Progenitor cell of endocrine pancreas (in vitro differentiated cells): ENCODE measurements at regions not wholly inside any gene's neighbourhood (a gene's known extent, or its start where the extent isn't known, plus 50 kb on each side); places are given as distances from the start of the nearest gene placed in this dataset.

Source experiments
- DNase-seq: peaks from one replicate; pipeline ENCODE4 v3.0.0; 2021; ENCODE audit warnings: low spot score; ENCODE audit not compliant: unreplicated experiment
- H3K27ac Mint-ChIP-seq: 2 replicates; pipeline ENCODE4 v1.8.0; 2021; ENCODE audit warnings: mild to moderate bottlenecking, moderate library complexity, mixed read lengths
- H3K27me3 Mint-ChIP-seq: 2 replicates; pipeline ENCODE4 v1.8.0; 2021; ENCODE audit warnings: mixed read lengths
- H3K36me3 Mint-ChIP-seq: 2 replicates; pipeline ENCODE4 v1.8.0; 2022; ENCODE audit warnings: mixed read lengths; ENCODE audit not compliant: insufficient read depth
- H3K4me1 Mint-ChIP-seq: 2 replicates; pipeline ENCODE4 v1.8.0; 2021; ENCODE audit warnings: low read depth, mixed read lengths
- H3K4me3 Mint-ChIP-seq: 2 replicates; pipeline ENCODE4 v1.8.0; 2021; ENCODE audit warnings: low read depth, mild to moderate bottlenecking, moderate library complexity, mixed read lengths
- H3K9me3 Mint-ChIP-seq: 2 replicates; pipeline ENCODE4 v1.8.0; 2021; ENCODE audit warnings: low read depth, mixed read lengths
- CTCF ChIP-seq: fragments of 200-600 bp; sonication (generic); IDR thresholded peaks from one replicate; pipeline ENCODE4 v1.5.0; 2021; ENCODE audit warnings: antibody characterized with exemption, mild to moderate bottlenecking; ENCODE audit not compliant: unreplicated experiment

- DNase-seq = no peak
- Mint-ChIP-seq H3K27ac (no peak overlapping the region), H3K4me1 (no peaks in the 10 kb centered on the region), H3K36me3 (no peaks in the 10 kb centered on the region), H3K27me3 (no peaks in the 10 kb centered on the region), H3K4me3 (no peak overlapping the region), H3K9me3 (no peaks in the 10 kb centered on the region)
- no peak for TF ChIP-seq CTCF
These were observed 152.7 kb downstream of the MCHR2 start for GRCh38 chr6:99841297-99841696.

GRCh38 chr6:99846006-99846405, 148.0 kb downstream of the MCHR2 start:
- H3K36me3 Mint-ChIP-seq = no peaks in the 10 kb centered on the region
- H3K4me3 Mint-ChIP-seq = no peak overlapping the region
- no peaks in the 10 kb centered on the region for H3K9me3 Mint-ChIP-seq
- no peaks in the 10 kb centered on the region for H3K27me3 Mint-ChIP-seq
- DNase-seq = no peak
- H3K27ac Mint-ChIP-seq = no peak overlapping the region
- TF ChIP-seq CTCF = no peak
- no peaks in the 10 kb centered on the region for H3K4me1 Mint-ChIP-seq

- H3K27me3 Mint-ChIP-seq = no peaks in the 10 kb centered on the region
- H3K27ac Mint-ChIP-seq = no peak overlapping the region
- no peak overlapping the region for H3K4me3 Mint-ChIP-seq
- DNase-seq = no peak
- H3K4me1 Mint-ChIP-seq = peaks cover 7% of the 10 kb centered on the region
- no peaks in the 10 kb centered on the region for H3K9me3 Mint-ChIP-seq
- no peaks in the 10 kb centered on the region for H3K36me3 Mint-ChIP-seq
- no peak for TF ChIP-seq CTCF
These were observed 143.2 kb downstream of the MCHR2 start for GRCh38 chr6:99850841-99851240.

- no peak overlapping the region for H3K27ac Mint-ChIP-seq
- no peak for TF ChIP-seq CTCF
- H3K9me3 Mint-ChIP-seq = no peaks in the 10 kb centered on the region
- H3K36me3 Mint-ChIP-seq = no peaks in the 10 kb centered on the region
- H3K4me3 Mint-ChIP-seq = no peak overlapping the region
- no peak for DNase-seq
- peaks cover 3% of the 10 kb centered on the region for H3K27me3 Mint-ChIP-seq
- H3K4me1 Mint-ChIP-seq = peaks cover 7% of the 10 kb centered on the region
These were observed 142.0 kb downstream of the MCHR2 start for GRCh38 chr6:99852031-99852430.

- Mint-ChIP-seq H3K27me3 (peaks cover 42% of the 10 kb centered on the region), H3K4me1 (peaks cover 1% of the 10 kb centered on the region), H3K4me3 (no peak overlapping the region), H3K36me3 (no peaks in the 10 kb centered on the region), H3K9me3 (no peaks in the 10 kb centered on the region), H3K27ac (no peak overlapping the region)
- DNase-seq = no peak
- no peak for TF ChIP-seq CTCF
These were observed 127.0 kb downstream of the MCHR2 start for GRCh38 chr6:99867026-99867425.
